GM18519 (cell line): ENCODE measurements at regions not wholly inside any gene's neighbourhood (a gene's known extent, or its start where the extent isn't known, plus 50 kb on each side); places are given as distances from the start of the nearest gene placed in this dataset.
"Not testable (repeated sequence)": the region's sequence is repeated elsewhere in the genome, so short reads cannot be mapped to it uniquely, and the experiment has no call there.

ENCODE experiments used
- ATAC-seq: cut with Tn5 transposase; IDR thresholded peaks from one replicate; pipeline ENCODE4 v1.9.1; 2021; ENCODE audit warnings: mild to moderate bottlenecking, moderate library complexity; ENCODE audit not compliant: unreplicated experiment, low FRiP score

- no peak for ATAC-seq
Measured at GRCh38 chrX:15127010-15127409, 142.9 kb downstream of the ASB9 start.

GRCh38 chrX:15116900-15117299 is 153.0 kb downstream of the ASB9 start:
- no peak for ATAC-seq

GRCh38 chrX:15114743-15115566 is 154.9 kb downstream of the ASB9 start:
- ATAC-seq: no peak

GRCh38 chrX:15107367-15107988 is 162.4 kb downstream of the ASB9 start:
- ATAC-seq: no peak

- ATAC-seq: no peak
Measured at GRCh38 chrX:15098505-15098904, 171.4 kb downstream of the ASB9 start.

- no peak for ATAC-seq
Measured at GRCh38 chrX:15087747-15088146, 182.1 kb downstream of the ASB9 start.

GRCh38 chrX:15073313-15073712 is 196.6 kb downstream of the ASB9 start:
- ATAC-seq: no peak

- ATAC-seq: no peak
Measured at GRCh38 chrX:15072880-15073279, 197.0 kb downstream of the ASB9 start.

GRCh38 chrX:15072259-15072658 is 197.6 kb downstream of the ASB9 start:
- ATAC-seq: no peak

- no peak for ATAC-seq
Measured at GRCh38 chrX:15059474-15059873, 186.3 kb downstream of the MOSPD2 start.

- ATAC-seq: no peak
Measured at GRCh38 chrX:15056044-15056443, 182.8 kb downstream of the MOSPD2 start.

- no peak for ATAC-seq
Measured at GRCh38 chrX:15055146-15055930, 182.1 kb downstream of the MOSPD2 start.

GRCh38 chrX:15050395-15050794 is 177.2 kb downstream of the MOSPD2 start:
- ATAC-seq: no peak

GRCh38 chrX:15043538-15043937 is 170.3 kb downstream of the MOSPD2 start:
- ATAC-seq: no peak

GRCh38 chrX:15033917-15034316 is 160.7 kb downstream of the MOSPD2 start:
- no peak for ATAC-seq

GRCh38 chrX:15017491-15017890 is 144.3 kb downstream of the MOSPD2 start:
- no peak for ATAC-seq

GRCh38 chrX:15016051-15016450 is 142.8 kb downstream of the MOSPD2 start:
- ATAC-seq: no peak

- ATAC-seq: no peak
Measured at GRCh38 chrX:15014281-15014680, 141.1 kb downstream of the MOSPD2 start.

GRCh38 chrX:15013461-15013860 is 140.2 kb downstream of the MOSPD2 start:
- ATAC-seq: no peak

- ATAC-seq: no peak
Measured at GRCh38 chrX:14997271-14997670, 124.0 kb downstream of the MOSPD2 start.

GRCh38 chrX:14984425-14984824 is 111.2 kb downstream of the MOSPD2 start:
- not testable (repeated sequence) for ATAC-seq
